H9 (cell line): ENCODE measurements at regions not wholly inside any gene's neighbourhood (a gene's known extent, or its start where the extent isn't known, plus 50 kb on each side); places are given as distances from the start of the nearest gene placed in this dataset.

ENCODE experiments used
- DNase-seq: peaks from one replicate; pipeline ENCODE4 v3.0.0-alpha.2; 2017
- H2AFZ ChIP-seq: one replicate; pipeline ENCODE4 v1.6.1; 2013; ENCODE audit warnings: mild to moderate bottlenecking, low read length, control low read depth, moderate library complexity
- H2AK5ac ChIP-seq: 2 replicates; pipeline ENCODE4 v1.6.1; 2013; ENCODE audit warnings: low read length, control low read depth, mixed read lengths; ENCODE audit not compliant: insufficient read length
- H2BK120ac ChIP-seq: one replicate; pipeline ENCODE4 v1.6.1; 2013; ENCODE audit warnings: low read depth, mild to moderate bottlenecking, low read length, control low read depth, inconsistent platforms; ENCODE audit not compliant: poor library complexity, severe bottlenecking
- H2BK12ac ChIP-seq: 2 replicates; pipeline ENCODE4 v1.6.1; 2013; ENCODE audit warnings: low read length, control low read depth, mixed read lengths, low read depth; ENCODE audit not compliant: insufficient read length
- H2BK15ac ChIP-seq: 2 replicates; pipeline ENCODE4 v1.6.1; 2013; ENCODE audit warnings: low read depth, low read length, control low read depth
- H2BK20ac ChIP-seq: one replicate; pipeline ENCODE4 v1.6.1; 2013; ENCODE audit warnings: low read depth, mild to moderate bottlenecking, low read length, control low read depth, inconsistent platforms; ENCODE audit not compliant: poor library complexity, severe bottlenecking
- H2BK5ac ChIP-seq: 2 replicates; pipeline ENCODE4 v1.6.1; 2013; ENCODE audit warnings: low read length, control low read depth, mixed read lengths; ENCODE audit not compliant: insufficient read length
- H3K14ac ChIP-seq: 2 replicates; pipeline ENCODE4 v1.6.1; 2013; ENCODE audit warnings: low read length, control low read depth; ENCODE audit not compliant: insufficient read depth
- H3K18ac ChIP-seq: 2 replicates; pipeline ENCODE4 v1.6.1; 2013; ENCODE audit warnings: low read depth, mild to moderate bottlenecking, mixed read lengths, low read length, control low read depth; ENCODE audit not compliant: insufficient read length
- H3K23ac ChIP-seq: 2 replicates; pipeline ENCODE4 v1.6.1; 2013; ENCODE audit warnings: low read length, control low read depth, mixed read lengths, low read depth; ENCODE audit not compliant: insufficient read length
- H3K23me2 ChIP-seq: 2 replicates; pipeline ENCODE4 v1.6.1; 2013; ENCODE audit warnings: low read depth, mild to moderate bottlenecking, mixed read lengths, low read length, control low read depth; ENCODE audit not compliant: insufficient read length, poor library complexity, severe bottlenecking
- H3K27ac ChIP-seq: 2 replicates; pipeline ENCODE4 v1.5.1; 2013; ENCODE audit warnings: low read length, control low read depth, mixed read lengths, low read depth; ENCODE audit not compliant: insufficient read length
- H3K27me3 ChIP-seq: 2 replicates; pipeline ENCODE4 v1.6.1; 2013; ENCODE audit warnings: low read length, control low read depth, inconsistent platforms; ENCODE audit not compliant: insufficient read depth
- H3K4ac ChIP-seq: 2 replicates; pipeline ENCODE4 v1.6.1; 2013; ENCODE audit warnings: low read depth, mild to moderate bottlenecking, control low read depth, inconsistent platforms, low read length, moderate library complexity
- H3K4me1 ChIP-seq: 2 replicates; pipeline ENCODE4 v1.6.1; 2013; ENCODE audit warnings: low read length, control low read depth, inconsistent platforms; ENCODE audit not compliant: insufficient read depth
- H3K4me2 ChIP-seq: 2 replicates; pipeline ENCODE4 v1.6.1; 2013; ENCODE audit warnings: low read length, control low read depth, mixed read lengths; ENCODE audit not compliant: insufficient read length, insufficient read depth
- H3K56ac ChIP-seq: 2 replicates; pipeline ENCODE4 v1.6.1; 2013; ENCODE audit warnings: low read depth, mild to moderate bottlenecking, mixed read lengths, low read length, control low read depth; ENCODE audit not compliant: insufficient read length
- H3K79me1 ChIP-seq: 2 replicates; pipeline ENCODE4 v1.6.1; 2013; ENCODE audit warnings: low read depth, mild to moderate bottlenecking, moderate library complexity, low read length, control low read depth, inconsistent platforms; ENCODE audit not compliant: insufficient read depth, poor library complexity, severe bottlenecking
- H3K79me2 ChIP-seq: 2 replicates; pipeline ENCODE4 v1.6.1; 2013; ENCODE audit warnings: low read length, control low read depth, inconsistent platforms; ENCODE audit not compliant: insufficient read depth
- H3K9ac ChIP-seq: 2 replicates; pipeline ENCODE4 v1.6.1; 2013; ENCODE audit warnings: low read length, control low read depth, mixed read lengths; ENCODE audit not compliant: insufficient read length; ENCODE audit errors: extremely low read depth
- H3K9me3 ChIP-seq: one replicate; pipeline ENCODE4 v1.6.1; 2013; ENCODE audit warnings: low read depth, low read length, inconsistent platforms; ENCODE audit not compliant: control insufficient read depth
- H3T11ph ChIP-seq: one replicate; pipeline ENCODE4 v1.6.1; 2013; ENCODE audit warnings: mild to moderate bottlenecking, low read length, control low read depth, inconsistent platforms
- H4K20me1 ChIP-seq: one replicate; pipeline ENCODE4 v1.6.1; 2013; ENCODE audit not compliant: control insufficient read depth, insufficient read length, insufficient read depth
- H4K5ac ChIP-seq: 2 replicates; pipeline ENCODE4 v1.6.1; 2013; ENCODE audit warnings: low read depth, mild to moderate bottlenecking, mixed read lengths, low read length, control low read depth; ENCODE audit not compliant: insufficient read length
- H4K8ac ChIP-seq: replicated peaks from 2 replicates; pipeline ENCODE4 v1.6.1; 2013; ENCODE audit warnings: low read length, control low read depth, mixed read lengths, low read depth; ENCODE audit not compliant: insufficient read length
- H4K91ac ChIP-seq: 2 replicates; pipeline ENCODE4 v1.6.1; 2013; ENCODE audit warnings: low read depth, mild to moderate bottlenecking, moderate library complexity, mixed read lengths, low read length, control low read depth; ENCODE audit not compliant: insufficient read length
- H3K27ac Mint-ChIP-seq, 3 experiments: 2 replicates in 2 of 3; 3 replicates in 1 of 3; pipeline ENCODE4 v1.8.0; 2020 to 2021; ENCODE audit warnings: mixed read lengths in 3 of 3, mild to moderate bottlenecking in 1 of 3, moderate library complexity in 1 of 3
- H3K27me3 Mint-ChIP-seq: 2 replicates; pipeline ENCODE4 v1.8.0; 2021; ENCODE audit warnings: low read depth, mild to moderate bottlenecking, moderate library complexity, mixed read lengths
- H3K36me3 Mint-ChIP-seq, 3 experiments: 2 replicates in 2 of 3; 3 replicates in 1 of 3; pipeline ENCODE4 v1.8.0; 2020 to 2021; ENCODE audit warnings: low read depth in 3 of 3, mixed read lengths in 3 of 3; ENCODE audit not compliant: insufficient read depth in 1 of 3
- H3K4me1 Mint-ChIP-seq, 2 experiments: 2 replicates each; pipeline ENCODE4 v1.8.0; 2020; ENCODE audit warnings: mixed read lengths in 2 of 2
- H3K4me3 Mint-ChIP-seq, 2 experiments: 2 replicates in 1 of 2; 3 replicates in 1 of 2; pipeline ENCODE4 v1.8.0; 2020 to 2021; ENCODE audit warnings: mild to moderate bottlenecking in 2 of 2, mixed read lengths in 2 of 2, moderate library complexity in 1 of 2
- H3K9me3 Mint-ChIP-seq, 2 experiments: 2 replicates in 1 of 2; 3 replicates in 1 of 2; pipeline ENCODE4 v1.8.0; 2020; ENCODE audit warnings: mild to moderate bottlenecking in 2 of 2, mixed read lengths in 2 of 2, moderate library complexity in 1 of 2
- CTCF ChIP-seq: fragments of 200-600 bp; sonication (generic); conservative IDR thresholded peaks from 3 replicates; pipeline ENCODE4 v1.8.0; 2021; ENCODE audit warnings: antibody characterized with exemption, mild to moderate bottlenecking
- WGBS: extraction: QIAGEN DNeasy Blood & Tissue Kit; methylation state at CpG from one replicate; pipeline ENCODE4 v1.1.7; 2013; ENCODE audit warnings: missing lambda C conversion rate, low lambda C conversion rate, mixed read lengths; ENCODE audit not compliant: insufficient read length; ENCODE audit errors: extremely low coverage; 5-methylcytosine and 5-hydroxymethylcytosine counted together

- Histone ChIP-seq H4K8ac (no peak overlapping the region), H2BK5ac (no peak overlapping the region), H3K4me2 (no peak overlapping the region), H4K91ac (no peak overlapping the region), H4K20me1 (no peaks in the 10 kb centered on the region), H3K9me3 (peaks cover 3% of the 10 kb centered on the region), H3K4me1 (no peaks in the 10 kb centered on the region), H2AFZ (no peak overlapping the region), H2BK15ac (no peak overlapping the region), H3K14ac (no peak overlapping the region), H3K79me1 (no peaks in the 10 kb centered on the region), H3K27ac (no peak overlapping the region), H3K23ac (no peak overlapping the region), H4K5ac (no peak overlapping the region), H2BK120ac (no peak overlapping the region), H3T11ph (no peak overlapping the region), H3K23me2 (no peaks in the 10 kb centered on the region), H3K4ac (no peak overlapping the region), H3K27me3 (no peaks in the 10 kb centered on the region), H2AK5ac (no peak overlapping the region), H2BK20ac (no peak overlapping the region), H3K18ac (no peak overlapping the region), H3K79me2 (no peaks in the 10 kb centered on the region), H3K9ac (no peak overlapping the region), H3K56ac (no peak overlapping the region), H2BK12ac (no peak overlapping the region)
- peaks cover 0 to 2% of the 10 kb centered on the region in 2 experiments; a peak in 2 of 5 replicates for H3K9me3 Mint-ChIP-seq
- H3K36me3 Mint-ChIP-seq = peaks cover 0 to 3% (median 3%) of the 10 kb centered on the region in 3 experiments; a peak in 3 of 7 replicates
- no peak overlapping the region; a peak in 1 of 7 replicates for H3K27ac Mint-ChIP-seq
- DNase-seq = no peak
- TF ChIP-seq CTCF = no peak
- H3K4me3 Mint-ChIP-seq = no peak overlapping the region
- WGBS = no CpG with 5 or more reads among the region's 13 CpGs
- no peaks in the 10 kb centered on the region; the same call in none of the 2 replicates for H3K27me3 Mint-ChIP-seq
- peaks cover 0 to 5% of the 10 kb centered on the region in 2 experiments; a peak in 1 of 4 replicates for H3K4me1 Mint-ChIP-seq
Observed at GRCh38 chr13:30145709-30146367, 161.5 kb downstream of the KATNAL1 start.
